Testis (tissue), 2 donors: ENCODE measurements at regions not wholly inside any gene's neighbourhood (a gene's known extent, or its start where the extent isn't known, plus 50 kb on each side); places are given as distances from the start of the nearest gene placed in this dataset.

ENCODE experiments used
- DNase-seq: peaks from one replicate; pipeline ENCODE4 v3.0.0-alpha.2; 2019
- H3K27ac ChIP-seq, 2 donors: fragments of 200-600 bp; sonication (generic); one replicate each; pipeline ENCODE4 v1.5.1; 2019
- H3K27me3 ChIP-seq: fragments of 200-600 bp; sonication (generic); one replicate; pipeline ENCODE4 v1.5.1; 2019
- H3K36me3 ChIP-seq: fragments of 200-600 bp; sonication (generic); one replicate; pipeline ENCODE4 v1.5.1; 2017; ENCODE audit warnings: low read depth; ENCODE audit errors: missing control alignments
- H3K4me1 ChIP-seq: fragments of 200-600 bp; sonication (generic); one replicate; pipeline ENCODE4 v1.5.1; 2019
- H3K4me3 ChIP-seq, 2 donors: fragments of 200-600 bp; sonication (generic); one replicate each; pipeline ENCODE4 v1.5.1; 2017 to 2019
- H3K9me3 ChIP-seq: fragments of 200-600 bp; sonication (generic); one replicate; pipeline ENCODE4 v1.5.1; 2017
- CTCF ChIP-seq, 3 experiments: fragments of 450-650 bp in 2 of 3; fragments of 200-600 bp in 1 of 3; sonication (generic) in 1 of 3; IDR thresholded peaks; one replicate each; pipeline ENCODE4 v1.5.1; 2016 to 2019; ENCODE audit warnings: antibody characterized with exemption in 3 of 3, mild to moderate bottlenecking in 2 of 3, moderate library complexity in 1 of 3
- POLR2A ChIP-seq: fragments of 450-650 bp; IDR thresholded peaks from one replicate; pipeline ENCODE4 v1.6.1; 2017; ENCODE audit warnings: antibody characterized with exemption, mild to moderate bottlenecking, moderate library complexity
- WGBS, 2 donors: methylation state at CpG; one replicate each; pipeline ENCODE4 v1.1.5; 2018; 5-methylcytosine and 5-hydroxymethylcytosine counted together
- intact Hi-C: fragments of 100-400 bp; cut with DNase I; formaldehyde crosslinking; loops from one replicate; pipeline ENCODE4 v1.15.1; 2023; ENCODE audit warnings: low total_unique reads

GRCh38 chr14:42734041-42734440, 1127.4 kb downstream of the LRFN5 start:
- no peaks in the 10 kb centered on the region for H3K27me3 ChIP-seq
- WGBS, 2 donors = 43 to 61% methylated on average over 1 of the region's 1 CpG
- TF ChIP-seq CTCF (IDR thresholded peaks at IDR 0.05) (no peak), POLR2A (no peak)
- no peak overlapping the region for H3K27ac ChIP-seq
- no peaks in the 10 kb centered on the region for H3K36me3 ChIP-seq
- H3K4me1 ChIP-seq = no peaks in the 10 kb centered on the region
- intact Hi-C loops = no loop called here
- H3K4me3 ChIP-seq = no peak overlapping the region
- no peak for DNase-seq
- no peaks in the 10 kb centered on the region for H3K9me3 ChIP-seq

DNA sequence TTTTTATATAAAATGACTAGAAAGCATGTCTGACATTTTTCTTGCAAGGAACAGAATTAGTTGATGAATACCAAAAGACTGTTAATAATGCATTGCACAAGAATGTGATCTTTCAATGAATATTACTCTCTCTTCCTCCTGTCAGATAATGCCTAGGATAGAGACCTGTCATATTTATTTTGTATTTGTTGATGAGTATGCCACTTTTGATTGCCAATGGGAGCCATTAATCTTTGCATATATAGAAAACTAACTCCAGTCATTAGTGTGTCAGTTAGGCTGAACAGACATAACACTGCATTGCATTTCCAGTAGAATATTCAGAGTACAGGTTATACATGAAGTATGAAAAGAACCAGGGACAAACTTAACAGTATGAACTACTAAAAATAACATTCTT, 1125.3 kb downstream of the LRFN5 start:
- DNase-seq = no peak
- Histone ChIP-seq H3K27ac (no peak overlapping the region), H3K9me3 (no peaks in the 10 kb centered on the region), H3K4me3 (no peak overlapping the region), H3K27me3 (no peaks in the 10 kb centered on the region), H3K4me1 (no peaks in the 10 kb centered on the region), H3K36me3 (no peaks in the 10 kb centered on the region)
- intact Hi-C loops = no loop called here
- TF ChIP-seq POLR2A = no peak
- TF ChIP-seq CTCF (IDR thresholded peaks at IDR 0.05) = no peak

- Histone ChIP-seq H3K27me3 (no peaks in the 10 kb centered on the region), H3K36me3 (no peaks in the 10 kb centered on the region), H3K9me3 (no peaks in the 10 kb centered on the region), H3K27ac (no peak overlapping the region), H3K4me3 (no peak overlapping the region), H3K4me1 (no peaks in the 10 kb centered on the region)
- DNase-seq = no peak
- TF ChIP-seq CTCF (IDR thresholded peaks at IDR 0.05) = no peak
- no peak for TF ChIP-seq POLR2A
- intact Hi-C loops = no loop called here
- WGBS, 2 donors = 86 to 94% methylated on average over 2 of the region's 2 CpGs
Measured at GRCh38 chr14:42731480-42731879, 1124.8 kb downstream of the LRFN5 start.

GRCh38 chr14:42729681-42730080, 1123.0 kb downstream of the LRFN5 start:
- no peak overlapping the region for H3K27ac ChIP-seq
- intact Hi-C loops = no loop called here
- DNase-seq = no peak
- no peak for TF ChIP-seq CTCF (IDR thresholded peaks at IDR 0.05)
- no peak for TF ChIP-seq POLR2A
- H3K4me1 ChIP-seq = no peaks in the 10 kb centered on the region
- H3K9me3 ChIP-seq = no peaks in the 10 kb centered on the region
- WGBS, 2 donors = 83 to 93% methylated on average over 2 of the region's 2 CpGs
- H3K27me3 ChIP-seq = no peaks in the 10 kb centered on the region
- no peak overlapping the region for H3K4me3 ChIP-seq
- H3K36me3 ChIP-seq = no peaks in the 10 kb centered on the region

DNA sequence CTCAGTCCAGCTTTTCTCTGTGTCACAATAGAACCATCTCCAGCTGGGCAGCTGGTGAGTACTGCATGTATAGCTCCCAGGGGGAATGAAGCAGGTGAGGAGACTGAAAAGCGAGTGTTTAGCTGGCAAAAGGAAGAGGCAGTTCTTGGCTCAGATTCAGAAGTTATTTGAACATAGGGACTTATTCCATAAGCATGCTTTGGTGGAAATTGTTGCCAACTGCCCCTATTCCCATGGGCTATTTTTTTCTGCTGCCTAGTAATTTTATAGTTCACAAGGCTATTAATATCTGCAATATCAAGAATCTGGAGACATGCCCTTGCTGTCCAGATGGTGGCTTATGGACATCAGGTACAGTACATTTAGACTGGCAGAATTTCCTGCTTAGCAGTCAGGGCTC, 1112.7 kb downstream of the LRFN5 start:
- Histone ChIP-seq H3K36me3 (no peaks in the 10 kb centered on the region), H3K4me1 (no peaks in the 10 kb centered on the region), H3K9me3 (no peaks in the 10 kb centered on the region), H3K4me3 (no peak overlapping the region), H3K27ac (no peak overlapping the region), H3K27me3 (no peaks in the 10 kb centered on the region)
- 60 to 61% methylated on average over 1 of the region's 1 CpG for WGBS, 2 donors
- intact Hi-C loops = no loop called here
- no peak for DNase-seq
- TF ChIP-seq POLR2A = no peak
- TF ChIP-seq CTCF (IDR thresholded peaks at IDR 0.05) = no peak
